ENCODE measurements at regions not wholly inside any gene's neighbourhood (a gene's known extent, or its start where the extent isn't known, plus 50 kb on each side); places are given as distances from the start of the nearest gene placed in this dataset.

DNA sequence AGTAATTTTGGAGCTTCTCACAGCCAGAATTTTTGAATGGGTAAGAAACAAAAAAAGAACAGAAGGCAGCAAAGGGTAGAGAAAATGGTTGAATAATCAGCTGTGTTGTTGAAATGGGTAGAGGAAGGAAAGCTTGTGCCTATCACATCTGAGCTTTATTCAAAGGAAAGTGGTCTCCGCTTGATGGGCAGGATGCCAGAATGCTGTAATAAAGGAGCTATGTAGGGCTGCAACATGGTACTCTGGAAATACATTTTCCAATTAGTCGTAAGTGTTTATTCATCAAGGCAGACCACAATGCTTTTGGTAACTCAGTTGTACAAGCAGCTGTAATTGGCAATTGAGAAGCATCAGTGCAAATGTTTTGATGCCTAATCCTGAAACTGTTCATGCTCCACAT lies 196.9 kb downstream of the ICOS start:
- H3K4me3 Mint-ChIP-seq, result no peak overlapping the region
- H3K4me1 ChIP-seq (ENCODE audit: control insufficient read depth in 2 of 2, insufficient read depth in 2 of 2, low read length in 2 of 2), result no peaks in the 10 kb centered on the region
- ChIA-PET CTCF (interaction anchor here (0.6 kb wide), 1 partner anchor 1793 kb away, joined by 3 read pairs; no protein-coding TSS in a partner anchor), POLR2A (no interaction called here)
- no peak overlapping the region for H3K4me2 ChIP-seq (replicated peaks; ENCODE audit: low read depth, low read length, poor library complexity, severe bottlenecking)
- no peaks in the 10 kb centered on the region for H3K79me2 ChIP-seq (ENCODE audit: control insufficient read depth, insufficient read depth, low read length)
- 95% methylated on average over 2 of the region's 2 CpGs for WGBS (ENCODE audit: insufficient coverage)
- intact Hi-C loops (cut with micrococcal nuclease), result no loop called here
- no peak overlapping the region for H3K27ac ChIP-seq (ENCODE audit: low read length in 2 of 2)
- no peaks in the 10 kb centered on the region for H4K20me1 ChIP-seq (ENCODE audit: control insufficient read depth, insufficient read depth, low read length, poor library complexity, severe bottlenecking)
- no peaks in the 10 kb centered on the region for H3K36me3 ChIP-seq (replicated peaks in 1 of 2; ENCODE audit: control extremely low read depth in 1 of 2, control insufficient read depth in 1 of 2, extremely low read depth in 1 of 2, insufficient read depth in 2 of 2, low read length in 1 of 2)
- no peak overlapping the region for H3K4me3 ChIP-seq (ENCODE audit: control extremely low read depth in 1 of 5, extremely low read depth in 1 of 5, insufficient read depth in 1 of 5, low read depth in 2 of 5, low read length in 4 of 5)
- H3K9me3 ChIP-seq (ENCODE audit: control extremely low read depth in 1 of 3, control insufficient read depth in 2 of 3, insufficient read depth in 1 of 3, low read length in 2 of 3), result no peaks in the 10 kb centered on the region
- H3K27ac Mint-ChIP-seq, result no peak overlapping the region
- peaks cover 21% of the 10 kb centered on the region for H3K27me3 Mint-ChIP-seq
- DNase-seq (no peak), ATAC-seq (ENCODE audit: low read depth) (no peak)
- no peak for TF ChIP-seq EZH2 (IDR thresholded peaks at IDR 0.05; ENCODE audit: borderline replicate concordance, insufficient read depth, low read depth, low read length, poor library complexity, severe bottlenecking)
- no peak overlapping the region for H2AFZ ChIP-seq (ENCODE audit: insufficient read depth, low read depth, low read length, poor library complexity, severe bottlenecking)
- H3K9me3 Mint-ChIP-seq (ENCODE audit: insufficient read depth), result no peaks in the 10 kb centered on the region
- peaks cover 0 to 4% (median 0%) of the 10 kb centered on the region in 4 experiments for H3K27me3 ChIP-seq (replicated peaks in 1 of 4; ENCODE audit: control extremely low read depth in 1 of 4, control insufficient read depth in 3 of 4, insufficient read depth in 4 of 4, low read length in 3 of 4)
- no peaks in the 10 kb centered on the region for H3K4me1 Mint-ChIP-seq
- no peak overlapping the region for H3K9ac ChIP-seq (ENCODE audit: low read length)

DNA sequence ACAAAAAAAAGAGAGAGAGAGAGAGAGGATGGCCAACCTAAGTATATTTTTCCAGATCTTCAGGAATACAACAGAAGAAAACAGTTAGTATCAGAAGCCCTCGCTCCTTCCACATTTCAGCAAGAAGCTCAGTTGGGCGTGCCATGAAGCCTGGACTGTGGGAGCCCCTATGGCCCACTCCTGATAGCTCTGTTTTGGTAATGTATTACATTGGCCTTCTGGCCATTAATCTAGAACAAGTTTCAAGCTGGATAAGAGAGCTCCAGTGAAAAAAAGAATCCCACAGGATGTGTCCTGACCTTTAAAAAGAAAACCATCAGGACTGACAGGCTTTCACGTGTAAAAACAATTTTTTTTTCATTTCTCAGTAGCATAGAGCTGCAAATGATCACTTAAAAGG lies 197.9 kb downstream of the ICOS start:
- ChIA-PET CTCF (interaction anchor here (1.1 kb wide), 1 partner anchor 11 kb away, joined by 3 read pairs; no protein-coding TSS in a partner anchor), POLR2A (no interaction called here)
- WGBS (ENCODE audit: insufficient coverage), result 100% methylated on average over 1 of the region's 3 CpGs
- no peak for ATAC-seq (ENCODE audit: low read depth)
- intact Hi-C loops (cut with micrococcal nuclease), result no loop called here
- Histone ChIP-seq H3K4me1 (ENCODE audit: control insufficient read depth in 2 of 2, insufficient read depth in 2 of 2, low read length in 2 of 2) (no peaks in the 10 kb centered on the region), H3K79me2 (ENCODE audit: control insufficient read depth, insufficient read depth, low read length) (no peaks in the 10 kb centered on the region), H2AFZ (ENCODE audit: insufficient read depth, low read depth, low read length, poor library complexity, severe bottlenecking) (no peak overlapping the region), H3K27ac (ENCODE audit: low read length in 2 of 2) (no peak overlapping the region), H3K27me3 (replicated peaks in 1 of 4; ENCODE audit: control extremely low read depth in 1 of 4, control insufficient read depth in 3 of 4, insufficient read depth in 4 of 4, low read length in 3 of 4) (peaks cover 0 to 4% (median 0%) of the 10 kb centered on the region in 4 experiments), H3K36me3 (replicated peaks in 1 of 2; ENCODE audit: control extremely low read depth in 1 of 2, control insufficient read depth in 1 of 2, extremely low read depth in 1 of 2, insufficient read depth in 2 of 2, low read length in 1 of 2) (no peaks in the 10 kb centered on the region), H3K9ac (ENCODE audit: low read length) (no peak overlapping the region), H3K9me3 (ENCODE audit: control extremely low read depth in 1 of 3, control insufficient read depth in 2 of 3, insufficient read depth in 1 of 3, low read length in 2 of 3) (no peaks in the 10 kb centered on the region), H3K4me3 (ENCODE audit: control extremely low read depth in 1 of 5, extremely low read depth in 1 of 5, insufficient read depth in 1 of 5, low read depth in 2 of 5, low read length in 4 of 5) (no peak overlapping the region), H4K20me1 (ENCODE audit: control insufficient read depth, insufficient read depth, low read length, poor library complexity, severe bottlenecking) (no peaks in the 10 kb centered on the region), H3K4me2 (replicated peaks; ENCODE audit: low read depth, low read length, poor library complexity, severe bottlenecking) (no peak overlapping the region)
- TF ChIP-seq, protein P1, sequence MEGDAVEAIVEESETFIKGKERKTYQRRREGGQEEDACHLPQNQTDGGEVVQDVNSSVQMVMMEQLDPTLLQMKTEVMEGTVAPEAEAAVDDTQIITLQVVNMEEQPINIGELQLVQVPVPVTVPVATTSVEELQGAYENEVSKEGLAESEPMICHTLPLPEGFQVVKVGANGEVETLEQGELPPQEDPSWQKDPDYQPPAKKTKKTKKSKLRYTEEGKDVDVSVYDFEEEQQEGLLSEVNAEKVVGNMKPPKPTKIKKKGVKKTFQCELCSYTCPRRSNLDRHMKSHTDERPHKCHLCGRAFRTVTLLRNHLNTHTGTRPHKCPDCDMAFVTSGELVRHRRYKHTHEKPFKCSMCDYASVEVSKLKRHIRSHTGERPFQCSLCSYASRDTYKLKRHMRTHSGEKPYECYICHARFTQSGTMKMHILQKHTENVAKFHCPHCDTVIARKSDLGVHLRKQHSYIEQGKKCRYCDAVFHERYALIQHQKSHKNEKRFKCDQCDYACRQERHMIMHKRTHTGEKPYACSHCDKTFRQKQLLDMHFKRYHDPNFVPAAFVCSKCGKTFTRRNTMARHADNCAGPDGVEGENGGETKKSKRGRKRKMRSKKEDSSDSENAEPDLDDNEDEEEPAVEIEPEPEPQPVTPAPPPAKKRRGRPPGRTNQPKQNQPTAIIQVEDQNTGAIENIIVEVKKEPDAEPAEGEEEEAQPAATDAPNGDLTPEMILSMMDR (IDR thresholded peaks at IDR 0.05), result no peak
- TF ChIP-seq EZH2 (IDR thresholded peaks at IDR 0.05; ENCODE audit: borderline replicate concordance, insufficient read depth, low read depth, low read length, poor library complexity, severe bottlenecking), result no peak
- no peak overlapping the region for H3K27ac Mint-ChIP-seq
- no peaks in the 10 kb centered on the region for H3K4me1 Mint-ChIP-seq
- H3K9me3 Mint-ChIP-seq (ENCODE audit: insufficient read depth), result no peaks in the 10 kb centered on the region
- H3K4me3 Mint-ChIP-seq, result no peak overlapping the region
- DNase-seq, result no peak
- peaks cover 24% of the 10 kb centered on the region for H3K27me3 Mint-ChIP-seq
